ENCODE measurements at regions not wholly inside any gene's neighbourhood (a gene's known extent, or its start where the extent isn't known, plus 50 kb on each side); places are given as distances from the start of the nearest gene placed in this dataset.
"Not testable (repeated sequence)": the region's sequence is repeated elsewhere in the genome, so short reads cannot be mapped to it uniquely, and the experiment has no call there.

DNA sequence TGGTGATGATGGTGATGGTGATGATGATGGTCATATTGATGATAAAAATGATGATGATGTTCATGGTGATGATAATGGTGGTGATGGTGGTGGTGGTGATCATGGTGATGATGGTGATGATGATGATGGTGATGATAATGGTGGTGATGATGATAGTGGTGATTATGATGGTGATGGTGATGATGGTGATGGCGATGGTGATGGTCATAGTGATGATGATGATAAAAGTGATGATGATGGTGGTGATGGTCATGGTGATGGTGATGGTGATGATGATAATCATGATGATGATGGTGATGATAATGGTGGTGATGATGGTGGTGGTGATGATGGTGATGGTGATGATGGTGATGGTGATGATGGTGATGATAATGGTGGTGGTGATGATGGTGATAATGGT lies 478.7 kb downstream of the TYW1 start:
- DNase-seq (ENCODE audit: low spot score): no peak

- DNase-seq (ENCODE audit: low spot score): no peak
Measured at GRCh38 chr7:67478066-67478465, 481.4 kb downstream of the TYW1 start.

- DNase-seq (ENCODE audit: low spot score): peak; percentile 44
Measured at GRCh38 chr7:67484244-67484751, 487.7 kb downstream of the TYW1 start.

- no peak for DNase-seq (ENCODE audit: low spot score)
Measured at GRCh38 chr7:67486401-67486800, 489.8 kb downstream of the TYW1 start.

GRCh38 chr7:67487316-67487715 lies 490.7 kb downstream of the TYW1 start:
- no peak for DNase-seq (ENCODE audit: low spot score)

DNA sequence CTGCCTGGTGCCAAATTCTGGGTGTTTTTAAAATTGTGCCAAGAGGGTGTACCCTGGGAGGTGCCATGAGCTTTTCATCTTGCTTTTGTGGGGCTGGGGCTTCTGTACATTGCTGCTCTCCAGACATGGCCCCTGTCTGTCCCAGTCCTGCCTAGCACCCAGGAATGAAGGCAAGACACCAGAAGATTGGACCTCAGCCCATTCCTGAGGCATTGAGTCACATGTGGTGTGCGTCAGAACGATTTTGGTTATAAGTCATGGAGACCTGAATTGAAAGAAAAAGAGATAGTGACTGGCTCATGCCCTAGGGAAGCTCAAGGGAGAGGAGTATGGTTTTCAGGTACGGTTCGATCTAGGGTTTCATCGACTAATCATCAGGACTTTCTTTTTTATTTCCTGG lies 493.2 kb downstream of the TYW1 start:
- no peak for DNase-seq (ENCODE audit: low spot score)

- DNase-seq (ENCODE audit: low spot score): no peak
Measured at GRCh38 chr7:67493366-67493765, 496.7 kb downstream of the TYW1 start.

DNA sequence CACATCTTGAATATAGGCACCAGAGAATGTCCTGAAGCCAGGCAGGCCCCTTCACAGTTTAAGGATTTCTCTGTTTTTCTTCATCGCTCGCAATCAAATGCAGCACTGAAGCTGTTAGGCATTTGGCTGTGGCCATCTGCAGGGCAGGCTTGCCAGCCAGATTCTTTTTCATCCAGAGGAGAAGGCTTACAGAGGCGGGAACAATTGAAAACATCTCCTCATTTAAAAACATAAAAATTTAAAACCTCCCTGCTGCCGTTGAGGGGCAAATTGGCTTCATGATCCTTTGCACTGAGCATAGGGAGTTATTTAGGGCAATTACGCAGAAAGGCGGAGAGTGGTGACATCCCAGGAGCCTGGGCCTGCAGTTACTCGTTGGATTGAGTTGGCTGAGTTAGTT lies 500.0 kb downstream of the TYW1 start:
- no peak for DNase-seq (ENCODE audit: low spot score)

DNA sequence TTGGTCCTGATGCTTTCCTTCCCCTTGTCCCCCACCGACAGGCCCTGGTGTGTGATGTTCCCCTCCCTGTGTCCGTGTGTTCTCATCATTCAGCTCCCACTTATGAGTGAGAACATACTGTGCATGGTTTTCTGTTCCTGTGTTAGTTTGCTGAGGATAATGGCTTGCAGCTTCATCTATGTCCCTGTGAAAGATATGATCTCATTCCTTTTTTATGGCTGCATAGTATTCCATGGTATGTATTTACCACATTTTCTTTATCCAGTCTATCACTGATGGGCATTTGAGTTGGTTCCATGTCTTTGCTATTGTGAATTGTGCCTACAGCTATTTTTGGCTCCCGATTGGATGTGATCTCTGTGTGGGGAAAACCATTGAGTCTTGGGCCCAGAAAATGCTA lies 501.3 kb downstream of the TYW1 start:
- DNase-seq (ENCODE audit: low spot score): not testable (repeated sequence)

- DNase-seq (ENCODE audit: low spot score): no peak
Measured at GRCh38 chr7:67502929-67503328, 506.3 kb downstream of the TYW1 start.

DNA sequence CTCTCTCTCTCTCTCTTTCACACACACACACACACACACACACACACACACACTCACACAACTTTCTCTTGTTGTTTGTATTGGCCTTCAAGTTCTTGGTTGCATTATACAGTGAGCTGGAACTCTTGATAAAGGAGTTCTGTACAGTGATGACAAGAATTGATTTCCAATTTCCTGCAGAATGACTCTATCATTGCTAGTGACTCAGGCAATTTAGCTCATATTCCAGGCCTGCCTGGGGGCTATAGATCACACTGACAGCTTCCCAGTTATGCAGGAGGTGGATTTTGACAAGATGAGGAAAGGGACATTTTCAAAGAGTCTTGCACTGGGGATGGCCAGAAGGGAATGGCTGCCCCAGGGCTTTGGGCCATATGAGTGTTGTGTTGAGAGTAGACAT lies 508.8 kb downstream of the TYW1 start:
- no peak for DNase-seq (ENCODE audit: low spot score)

DNA sequence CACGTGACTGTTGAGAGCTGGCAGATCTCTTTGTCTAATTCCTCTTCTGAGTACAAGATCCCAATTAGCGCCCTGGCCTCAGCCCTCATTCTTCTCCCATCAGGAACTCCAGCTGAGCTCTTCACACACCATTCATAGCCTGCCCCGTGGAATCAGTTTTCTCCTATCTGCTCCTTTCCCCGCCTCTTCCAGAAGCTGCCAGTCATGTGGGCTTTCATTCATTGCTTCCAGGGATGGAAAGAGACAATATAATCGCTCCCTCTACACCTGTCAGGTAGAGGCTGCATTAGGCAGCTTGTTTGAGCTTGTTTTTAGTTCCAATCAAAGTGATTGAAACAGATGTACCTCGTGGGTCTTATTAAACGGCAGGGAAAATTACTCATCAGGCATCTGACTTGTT lies 515.8 kb downstream of the TYW1 start:
- DNase-seq (ENCODE audit: low spot score): no peak

DNA sequence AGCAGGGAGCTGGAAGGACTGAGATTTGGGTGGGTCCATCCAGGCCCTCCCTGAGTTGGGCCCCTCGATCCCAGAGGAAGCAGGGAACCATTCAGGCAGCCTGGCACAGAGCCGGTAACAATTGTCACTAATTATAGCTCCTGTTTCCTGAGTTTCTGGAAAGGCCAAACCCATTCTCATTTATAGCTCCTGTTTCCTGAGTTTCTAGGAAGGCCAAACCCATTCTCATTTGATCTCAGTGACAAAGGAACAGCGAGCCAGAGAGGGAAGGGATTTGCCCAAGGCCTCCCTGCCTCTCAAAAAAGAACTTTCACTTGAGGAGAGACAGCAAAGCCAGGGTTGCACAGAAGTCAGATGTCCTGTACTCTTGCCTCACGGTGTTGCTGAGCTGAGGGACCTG lies 521.9 kb downstream of the TYW1 start:
- no peak for DNase-seq (ENCODE audit: low spot score)

DNA sequence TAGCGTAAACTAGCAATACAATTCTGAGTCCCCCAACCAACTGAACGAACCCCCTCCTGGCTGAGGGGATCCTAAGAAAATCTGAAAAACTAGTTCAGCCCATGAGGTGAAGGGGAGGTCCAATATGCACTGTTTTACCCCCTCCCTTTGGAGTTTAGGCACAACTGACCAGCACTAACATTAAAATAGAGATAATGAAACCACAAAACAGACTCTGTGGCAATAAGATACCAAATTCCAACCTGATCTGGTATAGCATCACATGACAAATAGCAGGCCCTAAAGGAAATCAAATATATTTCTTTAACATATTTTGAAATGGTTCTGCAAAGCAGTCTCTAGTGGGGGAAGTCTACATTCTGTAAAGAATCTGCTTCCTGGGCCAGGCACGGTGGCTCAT lies 522.5 kb downstream of the TYW1 start:
- no peak for DNase-seq (ENCODE audit: low spot score)

GRCh38 chr7:67522504-67522903 lies 525.9 kb downstream of the TYW1 start:
- DNase-seq (ENCODE audit: low spot score): no peak

GRCh38 chr7:67523713-67524112 lies 527.1 kb downstream of the TYW1 start:
- DNase-seq (ENCODE audit: low spot score): no peak

- DNase-seq (ENCODE audit: low spot score): no peak
Measured at GRCh38 chr7:67525588-67525987, 529.0 kb downstream of the TYW1 start.

DNA sequence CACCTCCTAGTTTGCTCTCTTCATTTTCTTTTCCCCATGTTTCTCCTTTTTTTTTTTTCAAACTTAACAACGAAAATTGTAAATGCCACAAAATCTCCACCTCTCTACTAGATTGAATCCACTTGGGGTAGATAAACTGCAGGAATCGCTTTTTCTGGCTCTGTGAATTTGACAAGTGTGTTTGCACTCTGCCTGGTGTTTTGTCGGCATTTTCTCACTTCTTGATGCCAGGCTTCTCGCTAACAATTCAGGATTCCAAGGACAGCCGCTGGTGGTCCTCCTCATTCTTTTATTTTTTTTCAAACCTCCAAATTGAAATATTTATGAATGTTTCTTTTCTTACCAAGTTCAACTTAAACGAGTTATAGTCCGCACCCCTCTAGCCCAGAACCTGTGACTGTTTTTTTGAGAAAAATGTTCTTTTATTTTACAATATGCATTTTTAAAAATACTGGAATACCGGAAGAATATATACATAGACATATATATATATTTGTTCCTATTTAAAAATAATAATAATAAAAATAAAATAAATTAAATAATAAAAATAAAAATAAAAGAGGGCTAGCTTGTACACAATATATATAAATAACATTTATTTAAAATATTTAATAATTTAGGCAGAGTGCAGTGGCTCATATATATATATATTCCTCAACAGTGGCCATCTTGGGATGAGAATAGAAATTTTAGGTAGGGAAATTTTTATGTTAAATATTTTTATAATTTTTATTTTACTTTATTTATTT lies 538.8 kb downstream of the TYW1 start:
- no peak for DNase-seq (ENCODE audit: low spot score)

GRCh38 chr7:67542916-67543315 lies 546.3 kb downstream of the TYW1 start:
- DNase-seq (ENCODE audit: low spot score): no peak

- DNase-seq (ENCODE audit: low spot score): no peak
Measured at GRCh38 chr7:67547183-67547907, 550.7 kb downstream of the TYW1 start.

- DNase-seq (ENCODE audit: low spot score): no peak
Measured at GRCh38 chr7:67549126-67549525, 552.5 kb downstream of the TYW1 start.

DNA sequence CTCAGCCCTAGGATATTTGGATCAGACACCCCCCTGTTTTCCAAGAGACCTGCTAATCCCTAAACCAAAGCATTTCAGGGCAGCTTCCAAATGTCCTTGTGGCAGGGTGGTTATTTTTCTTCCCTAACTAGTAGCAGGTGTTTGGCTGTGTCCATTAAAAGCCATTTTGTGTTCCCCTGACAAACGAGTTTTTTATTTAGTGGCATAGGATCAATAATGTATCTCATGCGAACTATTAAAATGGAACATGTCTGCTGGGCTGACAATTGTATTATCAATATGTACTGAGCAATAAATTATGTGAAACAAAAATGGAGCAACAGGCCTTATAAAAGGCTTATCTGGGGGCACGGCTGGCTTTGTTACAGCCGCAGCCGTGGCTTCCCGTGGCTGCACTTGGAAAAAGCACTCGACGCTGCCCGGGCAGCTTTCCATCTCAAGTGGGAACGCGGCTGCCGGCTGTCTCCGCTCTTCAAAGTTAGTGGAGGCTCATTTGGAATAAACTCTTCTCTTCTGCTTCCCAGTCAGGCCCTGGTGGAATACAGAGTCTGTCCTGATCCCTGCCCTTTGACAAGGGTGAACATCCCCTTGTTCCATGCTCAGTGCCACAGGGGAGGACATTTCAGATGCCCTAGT lies 554.3 kb downstream of the TYW1 start:
- DNase-seq (ENCODE audit: low spot score): no peak

DNA sequence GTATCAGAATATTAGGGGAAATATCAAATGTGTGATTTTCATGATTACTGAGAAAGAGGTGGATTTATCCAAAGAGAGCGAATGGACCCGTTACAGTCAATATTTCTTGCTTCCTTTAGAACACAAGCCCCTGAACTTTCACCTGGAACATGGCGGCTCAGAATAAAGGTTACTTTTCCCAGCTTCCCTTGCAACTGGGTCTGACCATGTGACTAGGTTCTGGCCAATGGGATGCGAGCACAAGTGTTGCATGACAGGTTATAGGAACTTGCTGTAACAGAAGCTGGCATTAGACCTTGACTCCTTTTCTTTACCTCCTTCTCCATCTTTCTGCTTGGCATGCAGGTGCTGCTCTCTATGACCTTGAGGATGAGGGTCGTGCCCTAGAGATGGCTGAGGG lies 556.1 kb downstream of the TYW1 start:
- no peak for DNase-seq (ENCODE audit: low spot score)

Data from AG08396 (cell line).